SK-N-DZ (cell line): ENCODE measurements at regions not wholly inside any gene's neighbourhood (a gene's known extent, or its start where the extent isn't known, plus 50 kb on each side); places are given as distances from the start of the nearest gene placed in this dataset.
"Not testable (repeated sequence)": the region's sequence is repeated elsewhere in the genome, so short reads cannot be mapped to it uniquely, and the experiment has no call there.

Experiments
- DNase-seq: peaks from one replicate; pipeline ENCODE4 v3.0.0-alpha.2; 2015; ENCODE audit warnings: low spot score

DNA sequence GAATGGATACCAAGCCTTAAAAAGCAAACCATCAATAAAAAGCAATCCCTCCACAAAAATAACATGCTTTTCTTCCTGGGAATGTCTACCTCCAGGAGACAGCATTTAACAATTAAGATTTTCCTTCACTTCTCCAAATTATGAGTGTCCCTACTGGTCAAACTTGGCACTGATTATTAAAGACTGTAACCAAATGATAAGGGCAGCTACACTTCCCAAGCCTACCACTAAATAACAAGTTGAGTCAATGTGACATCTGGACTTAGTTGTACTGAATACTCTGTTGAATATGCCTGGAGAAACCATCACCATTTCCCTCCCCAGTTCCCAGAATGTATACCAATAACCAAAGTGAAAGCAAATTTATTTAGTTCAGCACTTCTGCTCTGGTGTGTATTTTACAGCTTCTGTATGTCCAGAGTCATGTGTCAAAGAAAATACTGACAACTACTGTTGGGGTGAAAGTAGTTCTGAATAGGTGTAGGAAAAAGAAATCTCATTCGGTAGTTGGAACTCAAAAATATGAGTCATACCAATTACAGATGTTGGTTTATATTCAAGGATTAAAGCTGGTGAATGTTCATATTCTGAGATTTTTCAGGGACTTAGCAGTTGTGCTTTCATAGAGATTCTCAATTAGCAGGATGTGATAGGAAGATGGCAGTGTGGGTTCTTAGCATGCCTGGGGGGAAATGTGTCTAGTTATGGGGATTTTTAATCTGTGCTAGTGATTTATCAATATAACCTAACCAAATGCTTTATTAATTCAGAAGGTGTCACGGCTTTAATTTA lies 1291.6 kb upstream of the GYPC start:
- DNase-seq: no peak

DNA sequence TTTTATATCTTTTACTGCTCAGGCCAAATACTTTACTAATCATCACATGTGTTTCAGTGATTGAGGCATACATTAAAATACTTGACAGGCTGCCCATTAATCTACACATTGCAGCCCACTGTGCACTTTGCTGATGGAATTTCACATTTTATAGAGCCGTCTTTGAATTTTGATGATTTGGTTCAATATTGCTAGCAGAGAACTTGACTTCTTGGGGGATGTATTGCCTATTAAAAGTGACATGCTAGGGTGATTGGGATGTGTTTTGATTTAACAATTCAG lies 1291.0 kb upstream of the GYPC start:
- DNase-seq: no peak

DNA sequence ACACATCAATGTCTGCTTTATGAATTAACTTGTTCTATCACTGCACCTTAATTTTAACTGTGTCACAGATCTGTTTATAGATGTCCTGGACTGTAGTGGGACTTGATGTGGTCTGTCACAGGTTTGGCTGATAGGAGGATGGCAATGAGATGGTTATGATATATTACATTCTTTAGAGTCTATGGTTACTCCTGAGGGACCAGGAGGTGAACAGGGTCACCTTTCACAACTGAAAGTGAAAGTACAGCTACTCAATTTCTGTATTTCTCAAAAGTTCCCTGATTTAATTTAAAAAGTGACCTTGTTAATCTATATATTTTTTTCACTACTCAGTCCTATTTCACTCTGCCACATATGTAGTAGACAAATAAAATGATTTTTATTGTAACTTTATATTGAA lies 1284.1 kb upstream of the GYPC start:
- no peak for DNase-seq

DNA sequence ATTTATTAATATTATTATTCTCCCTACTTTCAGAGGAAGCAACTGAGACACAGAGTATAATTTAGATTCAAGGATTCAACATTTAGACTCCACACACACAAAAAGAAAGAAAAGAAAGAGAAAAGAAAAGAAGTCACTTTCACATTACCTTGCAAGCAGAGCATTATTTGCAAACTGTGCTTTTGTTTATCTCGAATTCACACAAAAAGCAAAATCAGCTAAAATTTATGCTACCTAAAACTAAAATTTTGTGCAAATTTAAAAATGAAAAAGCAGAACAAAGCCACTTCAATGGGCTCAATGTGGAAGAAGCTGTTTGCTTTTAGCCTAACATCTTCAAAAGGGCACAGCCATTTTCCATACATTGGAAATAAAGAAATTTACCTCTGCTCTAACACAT lies 1282.7 kb upstream of the GYPC start:
- no peak for DNase-seq

DNA sequence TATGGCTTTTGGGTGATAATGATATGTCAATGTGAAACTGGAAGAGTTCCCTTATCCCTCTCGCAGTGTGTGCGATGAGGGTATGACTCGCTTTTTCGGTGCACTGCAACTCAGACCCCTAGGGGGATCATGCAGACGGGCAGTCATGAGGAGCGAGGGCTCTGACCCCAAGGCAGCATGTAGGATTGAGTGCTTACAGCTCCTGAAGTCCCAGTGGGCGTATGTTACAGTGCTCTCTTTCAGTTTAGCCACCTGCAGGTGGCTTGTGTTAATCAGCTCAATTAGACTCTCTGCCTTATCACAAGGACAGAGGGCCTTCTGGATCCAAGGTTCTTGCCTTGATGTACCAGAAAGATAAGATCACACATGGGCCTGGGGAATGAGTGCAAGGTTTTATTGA lies 1269.9 kb upstream of the GYPC start:
- peak; percentile 84 for DNase-seq

DNA sequence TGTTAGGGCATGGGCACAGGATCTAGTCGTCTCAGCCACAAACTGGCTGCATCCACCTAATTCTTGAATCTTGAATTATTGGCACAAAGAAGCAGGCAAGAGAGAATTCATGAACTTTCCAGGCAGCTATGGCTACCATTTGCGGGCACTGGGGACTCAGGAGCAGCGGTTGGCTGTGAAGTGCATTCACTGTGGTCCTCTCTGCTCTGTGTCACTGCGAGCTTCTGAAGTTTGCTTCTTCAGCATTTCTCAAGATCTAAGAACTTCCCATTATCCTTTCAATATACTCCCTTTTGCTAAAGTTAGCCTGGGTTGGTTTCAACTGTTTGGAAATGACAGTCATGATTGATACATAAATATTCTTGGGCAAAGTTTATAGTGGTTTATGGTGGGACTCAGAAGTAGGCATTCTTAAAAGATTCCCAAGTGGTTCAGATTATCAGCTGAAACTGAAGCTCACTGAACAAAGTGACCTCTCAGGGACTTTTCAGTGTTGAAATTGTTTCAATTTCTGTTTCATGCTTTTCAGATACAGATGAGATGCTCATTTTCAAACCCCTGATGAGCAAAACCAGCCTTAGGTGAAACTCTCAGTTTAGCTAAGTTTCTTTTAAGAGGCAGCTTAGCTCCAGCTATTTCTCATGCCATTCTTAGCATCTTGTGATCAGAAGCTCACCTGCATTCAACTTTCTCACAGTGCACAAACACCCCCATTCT lies 1258.3 kb upstream of the GYPC start:
- DNase-seq: no peak

DNA sequence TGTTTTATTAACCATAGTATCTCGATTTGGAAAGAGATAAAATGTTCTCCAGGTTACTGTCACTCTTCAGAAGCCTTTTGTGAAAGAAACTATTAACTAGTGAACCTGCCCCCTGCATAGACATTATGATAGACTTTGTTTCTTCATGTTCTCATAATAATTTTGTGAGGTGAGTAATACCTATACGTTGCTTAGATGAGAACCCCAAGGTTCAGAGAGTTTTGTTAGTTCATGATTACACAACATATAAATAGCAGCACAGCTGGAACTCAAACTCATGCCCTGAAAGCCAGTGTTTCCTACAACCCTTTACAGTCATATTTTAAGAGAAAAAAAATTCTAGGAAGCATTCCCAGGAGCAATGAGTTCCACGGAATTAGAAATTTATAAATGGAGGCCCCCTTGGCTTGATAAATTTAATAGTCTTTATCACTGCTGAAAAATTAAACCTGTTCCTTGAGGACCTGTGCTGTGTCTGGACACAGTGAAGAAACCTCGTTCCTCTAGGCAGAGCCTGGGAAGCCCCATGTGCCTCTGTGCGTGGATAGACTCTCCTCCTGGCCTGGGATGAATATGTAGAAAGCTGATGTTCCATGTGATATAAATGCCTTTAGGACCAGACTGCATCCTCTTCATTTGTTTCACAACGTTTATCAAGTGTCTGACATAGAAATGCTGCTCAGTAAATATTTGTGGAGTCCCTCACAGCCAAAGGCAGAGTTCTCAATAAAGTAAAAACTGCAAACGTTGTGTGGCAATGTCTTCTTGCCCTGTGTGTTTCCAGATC lies 1257.0 kb upstream of the GYPC start:
- DNase-seq: no peak

DNA sequence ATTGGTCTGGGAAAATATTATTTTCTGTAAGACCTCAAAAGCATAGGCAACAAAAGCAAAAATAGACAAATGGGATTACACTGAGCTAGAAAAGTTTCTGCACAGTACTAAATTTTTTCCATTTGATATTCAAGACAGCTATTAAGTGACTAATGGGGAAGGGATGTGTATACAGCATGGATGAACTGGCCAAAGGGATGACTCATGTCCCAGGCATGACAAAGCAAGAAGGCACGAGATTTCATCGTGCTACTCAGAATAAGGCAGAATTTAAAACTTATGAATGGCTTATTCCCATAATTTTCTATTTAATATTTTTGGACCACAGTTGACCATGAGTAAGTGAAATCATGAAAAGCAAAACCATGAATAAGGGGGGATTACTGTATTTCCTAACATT lies 1250.1 kb upstream of the GYPC start:
- no peak for DNase-seq

DNA sequence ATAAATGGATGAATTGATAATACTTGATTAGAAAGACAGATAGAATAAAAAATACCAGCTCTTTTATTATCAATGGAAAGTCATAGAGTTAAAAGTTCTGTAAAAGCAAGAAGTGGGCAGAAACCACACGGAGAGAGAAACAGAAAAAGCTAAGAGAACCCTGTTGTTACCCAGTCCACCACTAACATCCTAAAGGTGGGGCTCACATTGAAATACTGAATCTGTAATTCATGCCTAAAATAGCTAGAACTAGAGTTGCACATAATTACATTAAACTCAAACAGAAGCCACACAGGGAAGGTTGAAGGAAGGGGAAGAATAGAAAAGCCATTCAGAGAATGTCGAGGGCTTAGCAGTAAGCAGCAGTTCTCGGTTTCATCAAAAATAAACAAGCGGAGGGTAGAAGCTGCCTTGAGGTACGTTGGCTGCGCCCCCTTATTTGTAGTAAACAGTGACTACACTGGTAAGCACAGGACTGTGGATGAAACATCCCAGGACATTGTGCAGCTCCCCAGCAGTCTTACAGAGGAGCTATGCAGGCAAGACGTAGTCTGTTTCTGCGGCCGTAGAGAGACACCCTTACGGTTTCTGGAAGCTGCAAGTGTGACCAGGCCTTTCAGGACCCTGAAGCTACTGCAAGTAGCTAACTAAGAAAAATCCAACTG lies 1247.0 kb upstream of the GYPC start:
- DNase-seq: peak; percentile 16

DNA sequence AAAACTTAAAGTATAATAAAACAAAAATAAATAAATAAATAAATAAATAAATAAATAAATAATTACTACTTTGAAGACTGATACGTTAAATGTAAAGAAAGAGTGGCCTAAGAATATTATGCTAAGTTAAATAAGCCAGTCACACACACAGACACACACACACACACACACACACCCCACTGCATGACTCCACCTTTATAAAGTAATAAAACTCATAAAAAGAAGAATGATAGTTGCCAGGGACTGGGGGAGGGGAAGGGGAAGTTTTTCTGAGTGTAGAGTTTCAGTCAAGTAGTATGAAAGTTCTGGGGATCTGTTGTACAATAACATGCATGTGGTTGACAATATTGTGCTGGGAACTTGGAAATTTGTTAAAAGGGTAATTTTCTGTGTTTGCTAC lies 1237.5 kb upstream of the GYPC start:
- no peak for DNase-seq

DNA sequence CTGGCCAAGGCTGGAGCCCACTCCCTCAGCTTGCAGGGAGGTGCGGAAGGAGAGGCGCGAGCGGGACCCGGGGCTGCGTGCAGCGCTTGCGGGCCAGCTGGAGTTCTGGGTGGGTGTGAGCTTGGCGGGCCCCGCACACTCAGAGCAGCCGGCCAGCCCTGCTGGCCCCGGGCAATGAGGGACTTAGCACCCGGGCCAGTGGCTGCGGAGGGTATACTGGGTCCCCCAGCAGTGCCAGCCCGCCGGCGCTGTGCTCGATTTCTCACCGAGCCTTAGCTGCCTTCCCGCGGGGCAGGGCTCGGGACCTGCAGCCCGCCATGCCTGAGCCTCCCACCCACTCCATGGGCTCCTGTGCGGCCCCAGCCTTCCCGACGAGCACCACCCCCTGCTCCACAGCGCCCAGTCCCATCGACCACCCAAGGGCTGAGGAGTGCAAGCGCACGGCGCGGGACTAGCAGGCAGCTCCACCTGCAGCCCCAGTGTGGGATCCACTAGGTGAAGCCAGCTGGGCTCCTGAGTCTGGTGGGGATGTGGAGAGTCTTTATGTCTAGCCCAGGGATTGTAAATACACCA lies 1233.7 kb upstream of the GYPC start:
- DNase-seq: not testable (repeated sequence)

DNA sequence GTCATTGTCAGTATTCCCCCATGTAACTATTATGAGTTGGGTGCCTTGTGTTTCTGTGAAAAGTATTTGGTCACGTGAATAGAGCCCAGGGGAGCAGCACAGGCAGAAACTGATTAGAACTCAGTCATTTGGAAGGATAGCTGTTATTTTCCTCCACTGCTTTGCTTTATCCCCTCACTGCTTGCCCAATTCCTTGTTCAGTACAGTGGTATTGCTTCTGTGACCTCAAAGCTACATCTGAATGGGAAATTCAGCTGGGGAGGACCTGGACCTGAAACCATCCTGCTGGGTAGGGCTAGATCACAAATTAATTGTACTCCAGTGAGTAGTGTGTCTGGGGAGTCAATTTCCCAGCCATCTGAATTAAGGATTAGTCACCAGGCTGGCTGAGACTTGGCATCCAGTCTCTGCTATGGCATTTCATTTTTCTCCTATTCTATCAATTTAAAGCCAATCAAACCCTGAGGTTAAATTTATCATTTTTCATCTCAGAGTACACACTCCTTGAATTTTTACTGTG lies 1231.6 kb upstream of the GYPC start:
- DNase-seq: no peak

DNA sequence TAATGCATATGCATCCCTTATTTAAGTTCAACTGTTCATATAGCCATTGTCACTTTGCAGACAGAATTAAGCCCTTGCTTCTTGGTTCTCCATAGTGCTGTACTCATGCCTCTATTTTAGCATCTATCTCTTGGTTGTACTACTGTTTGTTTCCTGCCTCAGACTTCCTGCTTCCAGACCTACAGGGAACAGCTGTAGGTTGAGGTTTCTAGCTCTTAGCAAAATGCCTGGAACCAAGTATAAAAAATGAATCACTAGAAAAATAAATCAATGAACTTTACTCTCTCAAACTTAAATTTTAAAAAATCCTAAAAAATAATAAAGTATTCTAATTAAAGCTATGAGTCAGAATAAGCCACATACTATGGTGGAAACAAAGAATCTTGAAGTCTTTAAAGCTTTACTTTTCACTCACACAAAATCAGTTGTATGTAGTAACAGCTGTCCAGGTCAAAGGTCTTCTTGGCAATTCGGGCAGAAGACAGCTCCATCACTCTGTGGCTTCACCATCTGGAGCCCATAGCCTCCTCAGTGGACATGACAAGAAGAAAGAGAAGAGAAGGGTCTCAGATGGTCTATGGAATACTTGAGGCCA lies 1228.1 kb upstream of the GYPC start:
- DNase-seq: no peak

DNA sequence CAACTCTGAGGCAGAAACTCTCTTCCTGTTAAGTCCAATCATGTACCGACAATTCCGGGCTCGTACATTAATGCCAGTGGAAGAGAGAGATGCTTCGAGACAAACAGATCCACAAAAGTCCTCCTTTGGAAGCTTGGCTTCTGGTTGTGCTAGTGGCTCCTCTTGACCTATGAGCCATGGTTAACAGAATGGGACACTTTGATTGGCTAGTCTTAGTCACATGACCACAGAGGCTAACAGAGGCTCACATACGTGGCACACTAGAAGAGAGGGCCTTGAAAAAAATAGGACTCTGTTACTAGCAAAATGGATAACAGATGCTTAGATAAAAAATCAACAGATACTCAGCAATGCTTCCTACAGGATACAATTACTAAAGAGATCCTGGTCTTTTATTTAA lies 1211.9 kb upstream of the GYPC start:
- peak; percentile 9 for DNase-seq

DNA sequence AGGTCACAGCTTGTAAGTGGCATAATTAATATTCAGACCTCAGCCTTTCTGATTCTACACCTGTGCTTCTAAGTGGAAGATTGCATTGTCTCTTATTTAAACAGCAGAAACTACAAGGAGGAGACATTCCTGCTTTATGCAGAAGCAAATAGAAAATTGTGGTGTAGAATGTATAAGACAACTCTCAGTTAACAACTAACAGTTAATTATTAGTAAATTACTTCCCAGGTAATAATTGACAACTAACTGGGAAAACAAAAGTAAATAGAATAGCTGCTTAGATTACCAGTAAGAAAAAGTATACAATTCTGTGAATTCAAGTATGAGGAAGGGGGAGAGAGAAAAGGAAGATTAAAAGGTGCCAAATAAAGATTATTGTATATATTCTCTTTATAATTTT lies 1210.5 kb upstream of the GYPC start:
- no peak for DNase-seq

DNA sequence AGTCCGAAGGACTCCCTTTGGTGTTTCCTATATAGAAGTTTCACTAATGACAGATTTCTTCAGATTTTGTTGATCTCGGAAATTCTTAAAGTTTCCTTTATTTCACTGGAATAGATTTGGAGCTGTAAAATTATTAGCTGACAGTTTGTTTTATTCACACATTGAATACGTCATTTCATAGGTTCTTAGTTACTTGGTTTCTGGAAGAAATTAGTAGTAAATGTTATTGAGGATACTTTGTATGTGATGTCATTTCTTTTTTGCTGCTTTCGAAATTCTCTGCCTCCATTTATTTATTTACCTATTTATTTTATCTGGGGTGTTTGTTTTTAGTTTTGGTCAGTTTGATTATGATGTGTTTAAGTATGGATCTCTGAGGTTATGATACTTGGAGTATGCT lies 1205.9 kb upstream of the GYPC start:
- DNase-seq: no peak

DNA sequence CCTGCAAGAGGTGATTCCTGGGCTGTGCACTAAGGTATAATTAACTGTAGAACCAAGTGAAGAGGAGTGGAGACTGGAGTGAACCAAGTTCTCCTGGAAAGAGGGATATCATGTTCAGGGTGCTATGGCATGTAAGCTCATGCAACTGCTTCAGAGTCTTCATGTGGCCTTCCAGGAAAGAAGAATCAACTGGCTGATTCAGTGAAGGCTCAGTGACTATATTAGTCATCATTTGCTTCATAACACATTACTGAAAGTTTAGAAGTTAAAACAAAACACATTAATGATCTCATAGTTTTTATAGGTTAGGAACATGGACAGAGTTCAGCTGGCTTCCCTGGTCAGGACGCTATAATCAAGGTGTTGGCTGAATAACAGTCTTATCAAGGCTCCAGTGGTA lies 1200.8 kb upstream of the GYPC start:
- no peak for DNase-seq

DNA sequence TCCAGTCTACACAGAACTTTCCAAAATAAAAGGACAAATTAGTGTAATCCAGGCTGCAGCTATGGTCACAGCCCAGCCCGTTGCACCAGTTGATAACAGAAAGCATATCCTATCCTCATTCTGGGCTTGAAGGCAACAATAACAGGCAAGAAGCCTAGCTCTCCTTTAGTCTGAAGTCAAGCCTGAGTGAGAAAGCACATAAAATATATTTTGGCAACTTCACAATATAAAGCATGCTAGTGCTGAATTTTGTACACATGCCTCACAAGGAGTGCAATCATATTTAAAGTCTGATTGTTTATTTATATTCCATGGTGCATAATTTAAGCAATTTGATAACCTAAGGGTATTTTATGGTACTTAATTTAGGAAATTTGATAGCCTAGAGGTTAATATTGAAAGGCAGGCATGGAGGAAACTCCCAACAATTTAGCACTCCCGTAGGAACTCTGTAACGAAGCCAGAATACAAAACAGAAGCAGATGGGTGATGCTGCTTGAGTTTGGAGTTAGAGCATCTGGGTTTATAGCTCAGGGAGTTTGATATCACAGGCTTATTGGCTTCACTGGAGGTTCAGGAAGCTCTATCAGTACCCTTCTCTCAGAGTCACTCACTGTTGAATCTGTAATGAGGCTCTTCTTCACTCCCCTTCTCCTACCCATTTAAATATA lies 1199.1 kb upstream of the GYPC start:
- DNase-seq: no peak

DNA sequence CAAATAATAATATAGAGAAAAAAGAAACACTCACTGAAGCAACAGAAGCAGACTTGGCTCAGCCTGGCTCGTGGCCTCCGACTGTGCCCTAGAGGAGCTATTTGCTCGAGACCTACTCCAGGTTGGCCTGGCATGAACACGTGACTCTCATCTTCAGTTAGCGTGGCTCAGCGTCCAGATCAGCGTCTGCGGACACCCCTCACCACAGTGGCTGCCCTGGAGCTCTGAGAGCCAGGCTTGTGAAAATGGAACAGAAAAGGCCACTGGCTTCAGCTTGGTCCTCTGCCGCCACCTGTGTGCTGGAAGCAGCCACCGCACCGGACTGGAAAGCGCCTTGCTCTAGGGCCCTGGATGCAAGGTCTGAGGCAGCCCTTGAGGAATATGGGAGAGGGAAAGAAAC lies 1184.0 kb upstream of the GYPC start:
- peak; percentile 66 for DNase-seq

DNA sequence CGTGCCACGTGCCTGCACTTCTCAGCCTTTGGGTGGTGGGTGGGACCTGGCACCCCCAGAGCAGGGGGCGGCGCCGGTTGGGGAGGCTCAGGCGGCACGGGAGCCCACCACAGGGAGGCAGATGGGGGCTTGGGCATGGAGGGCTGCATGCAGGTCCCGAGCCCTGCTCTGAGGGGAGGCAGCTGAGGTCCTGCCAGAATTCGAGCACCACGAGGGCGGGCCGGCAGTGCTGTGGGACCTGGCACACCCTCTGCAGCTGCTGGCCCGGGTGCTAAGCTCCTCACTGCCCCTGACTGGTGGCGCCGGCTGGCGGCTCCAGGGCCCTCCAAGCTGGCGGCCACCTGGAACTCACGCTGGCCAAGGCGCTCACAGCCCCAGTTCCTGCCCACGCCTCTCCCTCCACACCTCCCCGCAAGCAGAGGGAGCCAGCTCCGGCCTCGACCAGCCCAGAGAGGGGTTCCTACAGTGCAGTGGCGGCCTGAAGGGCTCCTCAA lies 1176.8 kb upstream of the GYPC start:
- DNase-seq: no peak

DNA sequence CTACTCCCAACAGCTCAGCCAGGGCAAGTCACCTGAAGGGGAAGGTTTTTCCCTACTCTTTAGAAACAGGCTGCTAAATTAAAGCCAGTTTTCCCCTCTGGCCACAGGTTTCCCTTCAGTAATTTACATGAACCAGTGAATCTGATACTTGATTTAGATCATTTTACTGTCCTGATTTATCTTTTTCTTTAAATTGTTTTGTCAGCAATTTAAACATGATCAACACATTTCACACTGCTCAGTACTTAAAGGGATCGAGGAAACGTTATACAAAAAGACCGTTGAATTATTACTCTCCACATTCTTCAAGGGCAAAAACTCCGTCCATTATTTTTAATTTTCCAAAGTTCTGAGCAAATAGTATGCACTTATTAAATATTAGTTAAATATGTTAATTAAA lies 1165.7 kb upstream of the GYPC start:
- no peak for DNase-seq
